ENCODE measurements at regions not wholly inside any gene's neighbourhood (a gene's known extent, or its start where the extent isn't known, plus 50 kb on each side); places are given as distances from the start of the nearest gene placed in this dataset.

DNA sequence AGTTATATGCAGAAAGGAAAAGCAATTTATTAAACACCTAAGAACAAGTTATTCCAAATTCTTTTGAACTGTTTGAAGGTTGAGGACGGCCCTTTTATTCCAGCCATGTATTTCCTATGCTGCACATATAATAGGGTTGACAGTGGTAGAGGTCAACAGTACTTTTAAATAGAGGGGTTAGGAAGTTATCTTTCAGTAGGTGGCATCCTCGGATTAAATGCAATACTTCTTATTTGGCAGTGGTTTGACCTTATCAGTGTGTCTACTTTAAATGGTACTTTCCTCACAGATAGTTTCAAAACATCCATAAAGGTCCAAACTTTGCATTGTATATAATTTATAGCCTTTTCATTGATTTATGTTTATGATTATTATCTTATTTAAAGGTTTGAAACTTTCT is 558.7 kb downstream of the TUSC7 start:
- Histone ChIP-seq H3K4me2 (no peak overlapping the region), H3K79me2 (ENCODE audit: low read depth) (no peaks in the 10 kb centered on the region), H2AFZ (no peak overlapping the region), H3K9me3 (ENCODE audit: insufficient read depth, low read depth) (no peaks in the 10 kb centered on the region), H3K27ac (no peak overlapping the region), H3K4me1 (replicated peaks; ENCODE audit: insufficient read depth) (no peaks in the 10 kb centered on the region), H3K9me2 (ENCODE audit: insufficient read depth) (no peaks in the 10 kb centered on the region), H3K4me3 (no peak overlapping the region), H4K20me1 (ENCODE audit: insufficient read depth) (no peaks in the 10 kb centered on the region), H3K36me3 (ENCODE audit: low read depth) (no peaks in the 10 kb centered on the region), H3F3A (ENCODE audit: insufficient read depth, low read depth) (no peaks in the 10 kb centered on the region), H3K27me3 (ENCODE audit: insufficient read depth, low read depth) (peaks cover 6% of the 10 kb centered on the region)
- TF ChIP-seq EZH2 (IDR thresholded peaks at IDR 0.05; ENCODE audit: low read depth): no peak
- TF ChIP-seq, protein P1, sequence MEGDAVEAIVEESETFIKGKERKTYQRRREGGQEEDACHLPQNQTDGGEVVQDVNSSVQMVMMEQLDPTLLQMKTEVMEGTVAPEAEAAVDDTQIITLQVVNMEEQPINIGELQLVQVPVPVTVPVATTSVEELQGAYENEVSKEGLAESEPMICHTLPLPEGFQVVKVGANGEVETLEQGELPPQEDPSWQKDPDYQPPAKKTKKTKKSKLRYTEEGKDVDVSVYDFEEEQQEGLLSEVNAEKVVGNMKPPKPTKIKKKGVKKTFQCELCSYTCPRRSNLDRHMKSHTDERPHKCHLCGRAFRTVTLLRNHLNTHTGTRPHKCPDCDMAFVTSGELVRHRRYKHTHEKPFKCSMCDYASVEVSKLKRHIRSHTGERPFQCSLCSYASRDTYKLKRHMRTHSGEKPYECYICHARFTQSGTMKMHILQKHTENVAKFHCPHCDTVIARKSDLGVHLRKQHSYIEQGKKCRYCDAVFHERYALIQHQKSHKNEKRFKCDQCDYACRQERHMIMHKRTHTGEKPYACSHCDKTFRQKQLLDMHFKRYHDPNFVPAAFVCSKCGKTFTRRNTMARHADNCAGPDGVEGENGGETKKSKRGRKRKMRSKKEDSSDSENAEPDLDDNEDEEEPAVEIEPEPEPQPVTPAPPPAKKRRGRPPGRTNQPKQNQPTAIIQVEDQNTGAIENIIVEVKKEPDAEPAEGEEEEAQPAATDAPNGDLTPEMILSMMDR (conservative IDR thresholded peaks at IDR 0.05): no peak
- ChIA-PET POLR2A (ENCODE audit: unreplicated experiment) (no interaction called here), CTCF (no interaction called here)
- intact Hi-C loops (cut with micrococcal nuclease; ENCODE audit: unreplicated experiment): no loop called here
- no peak for DNase-seq
- BruUV-seq (replicated peaks): no TSS peak

DNA sequence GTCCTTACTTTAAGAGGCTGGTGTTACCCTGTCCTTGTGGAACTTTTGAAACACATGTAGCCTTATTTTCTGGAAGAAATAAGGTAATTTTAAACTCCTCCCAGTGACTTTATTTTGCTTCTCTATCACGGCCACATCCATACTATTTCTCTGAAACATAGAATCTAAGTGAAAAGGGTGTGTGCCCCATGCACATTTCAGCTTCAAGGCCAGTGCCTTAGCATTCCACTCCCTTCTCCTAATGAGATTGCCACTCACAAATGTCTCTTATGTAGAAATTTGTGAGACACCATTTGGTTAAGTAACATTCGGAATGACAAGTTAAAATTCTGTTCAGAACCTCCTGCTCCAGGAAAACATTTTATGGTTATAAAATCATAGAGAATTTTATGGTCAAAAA is 562.7 kb downstream of the TUSC7 start:
- H3K9me2 ChIP-seq (ENCODE audit: insufficient read depth): no peaks in the 10 kb centered on the region
- no peaks in the 10 kb centered on the region for H3F3A ChIP-seq (ENCODE audit: insufficient read depth, low read depth)
- H2AFZ ChIP-seq: no peak overlapping the region
- ChIA-PET POLR2A (ENCODE audit: unreplicated experiment) (no interaction called here), CTCF (no interaction called here)
- H3K4me1 ChIP-seq (replicated peaks; ENCODE audit: insufficient read depth): no peaks in the 10 kb centered on the region
- H4K20me1 ChIP-seq (ENCODE audit: insufficient read depth): no peaks in the 10 kb centered on the region
- peaks cover 6% of the 10 kb centered on the region for H3K27me3 ChIP-seq (ENCODE audit: insufficient read depth, low read depth)
- BruUV-seq (replicated peaks): no TSS peak
- no peaks in the 10 kb centered on the region for H3K9me3 ChIP-seq (ENCODE audit: insufficient read depth, low read depth)
- H3K79me2 ChIP-seq (ENCODE audit: low read depth): no peaks in the 10 kb centered on the region
- intact Hi-C loops (cut with micrococcal nuclease; ENCODE audit: unreplicated experiment): no loop called here
- no peak overlapping the region for H3K27ac ChIP-seq
- no peak overlapping the region for H3K4me3 ChIP-seq
- TF ChIP-seq, protein P1 (conservative IDR thresholded peaks at IDR 0.05): no peak
- TF ChIP-seq EZH2 (IDR thresholded peaks at IDR 0.05; ENCODE audit: low read depth): no peak
- no peak overlapping the region for H3K4me2 ChIP-seq
- no peaks in the 10 kb centered on the region for H3K36me3 ChIP-seq (ENCODE audit: low read depth)
- no peak for DNase-seq

DNA sequence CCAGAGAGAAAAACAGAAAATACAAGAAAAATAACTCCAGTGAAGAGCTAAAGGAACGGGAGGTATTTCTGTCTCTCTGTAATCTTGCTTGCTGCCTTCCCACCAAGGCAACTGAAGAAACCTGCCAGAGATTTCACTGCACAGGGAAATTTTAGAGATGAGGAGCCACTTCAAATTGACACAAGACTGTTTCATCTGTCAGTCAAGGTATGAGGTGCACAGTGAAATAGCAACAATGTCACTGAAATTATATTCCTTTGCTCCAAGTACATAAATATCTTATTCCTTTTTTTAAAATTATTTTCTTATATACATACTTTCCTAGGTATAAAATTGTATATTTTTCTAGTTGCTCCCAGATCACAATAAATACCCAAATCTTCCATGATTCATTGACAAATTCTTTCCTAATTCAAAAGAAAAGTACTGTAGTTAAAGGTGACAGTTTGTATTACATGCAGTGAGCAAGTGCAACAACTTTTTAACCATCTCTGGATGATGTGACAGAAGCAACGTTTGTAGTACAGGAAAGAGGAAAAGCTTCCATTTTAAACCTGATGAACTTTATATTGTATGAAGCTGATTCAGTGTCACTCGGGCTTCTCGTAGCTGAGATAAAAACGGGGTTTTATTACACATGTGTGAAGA is 563.4 kb downstream of the TUSC7 start:
- no peaks in the 10 kb centered on the region for H3K79me2 ChIP-seq (ENCODE audit: low read depth)
- no peaks in the 10 kb centered on the region for H3K4me1 ChIP-seq (replicated peaks; ENCODE audit: insufficient read depth)
- no peaks in the 10 kb centered on the region for H4K20me1 ChIP-seq (ENCODE audit: insufficient read depth)
- TF ChIP-seq, protein P1 (conservative IDR thresholded peaks at IDR 0.05): no peak
- no peak for TF ChIP-seq EZH2 (IDR thresholded peaks at IDR 0.05; ENCODE audit: low read depth)
- no TSS peak for BruUV-seq (replicated peaks)
- no peaks in the 10 kb centered on the region for H3K36me3 ChIP-seq (ENCODE audit: low read depth)
- intact Hi-C loops (cut with micrococcal nuclease; ENCODE audit: unreplicated experiment): no loop called here
- no peak overlapping the region for H3K27ac ChIP-seq
- no peak for DNase-seq
- H3K4me2 ChIP-seq: no peak overlapping the region
- ChIA-PET CTCF (no interaction called here), POLR2A (ENCODE audit: unreplicated experiment) (no interaction called here)
- H3K9me2 ChIP-seq (ENCODE audit: insufficient read depth): no peaks in the 10 kb centered on the region
- H3K27me3 ChIP-seq (ENCODE audit: insufficient read depth, low read depth): peaks cover 6% of the 10 kb centered on the region
- H3K9me3 ChIP-seq (ENCODE audit: insufficient read depth, low read depth): no peaks in the 10 kb centered on the region
- H3K4me3 ChIP-seq: no peak overlapping the region
- H2AFZ ChIP-seq: no peak overlapping the region
- no peaks in the 10 kb centered on the region for H3F3A ChIP-seq (ENCODE audit: insufficient read depth, low read depth)

All from PC-9 (cell line).